ENCODE measurements at regions not wholly inside any gene's neighbourhood (a gene's known extent, or its start where the extent isn't known, plus 50 kb on each side); places are given as distances from the start of the nearest gene placed in this dataset.

- TF ChIP-seq, protein P1, sequence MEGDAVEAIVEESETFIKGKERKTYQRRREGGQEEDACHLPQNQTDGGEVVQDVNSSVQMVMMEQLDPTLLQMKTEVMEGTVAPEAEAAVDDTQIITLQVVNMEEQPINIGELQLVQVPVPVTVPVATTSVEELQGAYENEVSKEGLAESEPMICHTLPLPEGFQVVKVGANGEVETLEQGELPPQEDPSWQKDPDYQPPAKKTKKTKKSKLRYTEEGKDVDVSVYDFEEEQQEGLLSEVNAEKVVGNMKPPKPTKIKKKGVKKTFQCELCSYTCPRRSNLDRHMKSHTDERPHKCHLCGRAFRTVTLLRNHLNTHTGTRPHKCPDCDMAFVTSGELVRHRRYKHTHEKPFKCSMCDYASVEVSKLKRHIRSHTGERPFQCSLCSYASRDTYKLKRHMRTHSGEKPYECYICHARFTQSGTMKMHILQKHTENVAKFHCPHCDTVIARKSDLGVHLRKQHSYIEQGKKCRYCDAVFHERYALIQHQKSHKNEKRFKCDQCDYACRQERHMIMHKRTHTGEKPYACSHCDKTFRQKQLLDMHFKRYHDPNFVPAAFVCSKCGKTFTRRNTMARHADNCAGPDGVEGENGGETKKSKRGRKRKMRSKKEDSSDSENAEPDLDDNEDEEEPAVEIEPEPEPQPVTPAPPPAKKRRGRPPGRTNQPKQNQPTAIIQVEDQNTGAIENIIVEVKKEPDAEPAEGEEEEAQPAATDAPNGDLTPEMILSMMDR (IDR thresholded peaks at IDR 0.05; ENCODE audit: poor library complexity, severe bottlenecking), result no peak
- DNase-seq (ENCODE audit: low spot score) (no peak), ATAC-seq (ENCODE audit: low read depth) (no peak)
- H3K9me3 ChIP-seq (ENCODE audit: severe bottlenecking), result no peaks in the 10 kb centered on the region
- H3K27me3 ChIP-seq (ENCODE audit: insufficient read depth, poor library complexity, severe bottlenecking), result no peaks in the 10 kb centered on the region
- no peaks in the 10 kb centered on the region for H3K36me3 ChIP-seq (ENCODE audit: low read depth)
- no peak overlapping the region for H3K4me3 ChIP-seq (ENCODE audit: severe bottlenecking)
- no peak overlapping the region for H3K27ac ChIP-seq (ENCODE audit: poor library complexity, severe bottlenecking)
- H3K4me1 ChIP-seq (ENCODE audit: insufficient read depth, poor library complexity, severe bottlenecking), result peaks cover 11% of the 10 kb centered on the region
These were observed 237.7 kb downstream of the SEC14L1 start for GRCh38 chr17:77378318-77379064.

DNA sequence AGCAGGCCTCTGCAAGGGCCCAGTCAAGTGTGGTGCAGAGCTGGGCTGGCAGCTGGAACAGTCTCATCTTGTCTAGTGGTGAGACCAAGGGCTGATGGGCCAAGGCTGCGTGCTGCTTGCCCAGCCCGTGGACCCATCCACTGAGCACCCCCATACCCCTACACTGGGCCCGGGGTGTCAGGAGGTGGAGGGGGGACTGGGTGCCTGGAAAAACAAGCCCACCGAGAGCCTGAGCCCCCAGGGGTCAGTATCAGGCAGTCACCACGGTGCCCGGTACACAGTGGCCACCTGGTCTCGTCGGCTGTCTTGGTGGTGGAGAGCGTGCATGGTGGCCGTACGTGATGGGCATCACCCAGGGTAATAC is 238.3 kb downstream of the SEC14L1 start:
- peaks cover 16% of the 10 kb centered on the region for H3K4me1 ChIP-seq (ENCODE audit: insufficient read depth, poor library complexity, severe bottlenecking)
- H3K27ac ChIP-seq (ENCODE audit: poor library complexity, severe bottlenecking), result no peak overlapping the region
- no peak for ATAC-seq (ENCODE audit: low read depth)
- no peak for DNase-seq (ENCODE audit: low spot score)
- no peaks in the 10 kb centered on the region for H3K27me3 ChIP-seq (ENCODE audit: insufficient read depth, poor library complexity, severe bottlenecking)
- peaks cover under 1% of the 10 kb centered on the region; the same call in 1 of the 2 replicates for H3K36me3 ChIP-seq (ENCODE audit: low read depth)
- H3K4me3 ChIP-seq (ENCODE audit: severe bottlenecking), result no peak overlapping the region
- H3K9me3 ChIP-seq (ENCODE audit: severe bottlenecking), result no peaks in the 10 kb centered on the region
- TF ChIP-seq, protein P1 (IDR thresholded peaks at IDR 0.05; ENCODE audit: poor library complexity, severe bottlenecking), result no peak

GRCh38 chr17:77379832-77380231 is 239.1 kb downstream of the SEC14L1 start:
- Histone ChIP-seq H3K9me3 (ENCODE audit: severe bottlenecking) (no peaks in the 10 kb centered on the region), H3K27me3 (ENCODE audit: insufficient read depth, poor library complexity, severe bottlenecking) (no peaks in the 10 kb centered on the region), H3K36me3 (ENCODE audit: low read depth) (peaks cover 9% of the 10 kb centered on the region), H3K4me1 (ENCODE audit: insufficient read depth, poor library complexity, severe bottlenecking) (peaks cover 16% of the 10 kb centered on the region), H3K4me3 (ENCODE audit: severe bottlenecking) (no peak overlapping the region), H3K27ac (ENCODE audit: poor library complexity, severe bottlenecking) (no peak overlapping the region)
- TF ChIP-seq, protein P1 (IDR thresholded peaks at IDR 0.05; ENCODE audit: poor library complexity, severe bottlenecking), result no peak
- ATAC-seq (ENCODE audit: low read depth) (no peak), DNase-seq (ENCODE audit: low spot score) (no peak)

GRCh38 chr17:77380395-77381184 is 239.8 kb downstream of the SEC14L1 start:
- H3K4me1 ChIP-seq (ENCODE audit: insufficient read depth, poor library complexity, severe bottlenecking), result peaks cover 16% of the 10 kb centered on the region
- DNase-seq (ENCODE audit: low spot score), result no peak
- TF ChIP-seq, protein P1 (IDR thresholded peaks at IDR 0.05; ENCODE audit: poor library complexity, severe bottlenecking), result no peak
- H3K36me3 ChIP-seq (ENCODE audit: low read depth), result peaks cover 9% of the 10 kb centered on the region
- no peak overlapping the region for H3K27ac ChIP-seq (ENCODE audit: poor library complexity, severe bottlenecking)
- H3K4me3 ChIP-seq (ENCODE audit: severe bottlenecking), result no peak overlapping the region
- no peak for ATAC-seq (ENCODE audit: low read depth)
- no peaks in the 10 kb centered on the region for H3K27me3 ChIP-seq (ENCODE audit: insufficient read depth, poor library complexity, severe bottlenecking)
- H3K9me3 ChIP-seq (ENCODE audit: severe bottlenecking), result no peaks in the 10 kb centered on the region

All from RWPE2 (cell line).